Fibroblast of mammary gland (primary cell): ENCODE measurements at regions not wholly inside any gene's neighbourhood (a gene's known extent, or its start where the extent isn't known, plus 50 kb on each side); places are given as distances from the start of the nearest gene placed in this dataset.
A peak's percentile ranks its signal among the peaks of the same experiment; 100 is the strongest.

Experiments used
- DNase-seq: peaks from one replicate; pipeline ENCODE4 v3.0.0-alpha.2; 2010; ENCODE audit warnings: low read depth
- H3K4me3 ChIP-seq: 2 replicates; pipeline ENCODE4 v1.5.1; 2011; ENCODE audit warnings: low read depth, mild to moderate bottlenecking, low read length, moderate library complexity; ENCODE audit not compliant: control insufficient read depth
- CTCF ChIP-seq: conservative IDR thresholded peaks from 2 replicates; pipeline ENCODE4 v1.5.1; 2011; ENCODE audit warnings: low read depth, low read length, inconsistent platforms; ENCODE audit not compliant: control insufficient read depth, insufficient read depth

- no peak for TF ChIP-seq CTCF
- no peak for DNase-seq
- no peak overlapping the region for H3K4me3 ChIP-seq
These were observed 256.8 kb downstream of the C12orf50 start for GRCh38 chr12:87772401-87772800.

GRCh38 chr12:87768501-87769287, 260.5 kb downstream of the C12orf50 start:
- no peak overlapping the region for H3K4me3 ChIP-seq
- TF ChIP-seq CTCF: no peak
- DNase-seq: no peak

- DNase-seq: no peak
- no peak for TF ChIP-seq CTCF
- H3K4me3 ChIP-seq: no peak overlapping the region
These were observed 263.2 kb downstream of the C12orf50 start for GRCh38 chr12:87766044-87766443.

GRCh38 chr12:87760943-87761342, 268.3 kb downstream of the C12orf50 start:
- DNase-seq: no peak
- no peak overlapping the region for H3K4me3 ChIP-seq
- TF ChIP-seq CTCF: no peak

GRCh38 chr12:87758271-87758670, 270.9 kb downstream of the C12orf50 start:
- no peak for TF ChIP-seq CTCF
- no peak for DNase-seq
- H3K4me3 ChIP-seq: no peak overlapping the region

GRCh38 chr12:87756721-87757120, 272.5 kb downstream of the C12orf50 start:
- peak; percentile 72 for DNase-seq
- H3K4me3 ChIP-seq: no peak overlapping the region
- TF ChIP-seq CTCF: no peak
